GM12874 (cell line): ENCODE measurements at regions not wholly inside any gene's neighbourhood (a gene's known extent, or its start where the extent isn't known, plus 50 kb on each side); places are given as distances from the start of the nearest gene placed in this dataset.

Experiments
- CTCF ChIP-seq: IDR thresholded peaks from 2 replicates; pipeline ENCODE4 v1.5.1; 2011; ENCODE audit warnings: low read depth, mild to moderate bottlenecking, control low read depth, low read length, moderate library complexity; ENCODE audit not compliant: insufficient read depth

GRCh38 chr18:78771496-78772359 lies 207.9 kb upstream of the SALL3 start:
- no peak for TF ChIP-seq CTCF

- TF ChIP-seq CTCF, result no peak
These were observed 207.0 kb upstream of the SALL3 start for GRCh38 chr18:78772360-78773302.

GRCh38 chr18:78773303-78773755 lies 206.3 kb upstream of the SALL3 start:
- TF ChIP-seq CTCF, result no peak

GRCh38 chr18:78773819-78774218 lies 205.8 kb upstream of the SALL3 start:
- TF ChIP-seq CTCF, result no peak

- no peak for TF ChIP-seq CTCF
These were observed 204.9 kb upstream of the SALL3 start for GRCh38 chr18:78774741-78775141.

GRCh38 chr18:78776151-78776550 lies 203.5 kb upstream of the SALL3 start:
- TF ChIP-seq CTCF, result no peak

GRCh38 chr18:78776706-78777285 lies 202.8 kb upstream of the SALL3 start:
- no peak for TF ChIP-seq CTCF
